ENCODE measurements at regions not wholly inside any gene's neighbourhood (a gene's known extent, or its start where the extent isn't known, plus 50 kb on each side); places are given as distances from the start of the nearest gene placed in this dataset.

- in situ Hi-C loops (cut with MboI; ENCODE audit: low pct_ligation_motif_present in 1 of 4, low pct_unique_long_range_greater_than_20kb in 1 of 4, low sequenced_read_pairs in 3 of 4), result loop anchor here in 3 of 4 donors (25.0 kb wide), 2 partner anchors 680 to 705 kb away; no protein-coding TSS in a partner anchor
- no peak for TF ChIP-seq POLR2A (IDR thresholded peaks at IDR 0.05)
- Histone ChIP-seq H3K4me1 (no peaks in the 10 kb centered on the region), H3K4me3 (no peak overlapping the region), H3K27ac (no peak overlapping the region), H3K36me3 (no peaks in the 10 kb centered on the region), H3K9me3 (no peaks in the 10 kb centered on the region), H3K27me3 (no peaks in the 10 kb centered on the region)
- DNase-seq, result no peak
- WGBS, 2 donors (ENCODE audit: low coverage in 1 of 2), result 86% methylated on average over 1 of the region's 1 CpG
- intact Hi-C loops (cut with DNase I; ENCODE audit: low total_unique reads), result no loop called here
Measured at GRCh38 chr2:213231966-213232365, 52.3 kb upstream of the SPAG16 start.

GRCh38 chr2:213232649-213233437, 51.4 kb upstream of the SPAG16 start:
- DNase-seq, result no peak
- WGBS, 2 donors (ENCODE audit: low coverage in 1 of 2), result 34 to 44% methylated on average over 5 to 8 of the region's 8 CpGs
- no peaks in the 10 kb centered on the region for H3K36me3 ChIP-seq
- in situ Hi-C loops (cut with MboI; ENCODE audit: low pct_ligation_motif_present in 1 of 4, low pct_unique_long_range_greater_than_20kb in 1 of 4, low sequenced_read_pairs in 3 of 4), result loop anchor here in 3 of 4 donors (25.0 kb wide), 2 partner anchors 679 to 704 kb away; no protein-coding TSS in a partner anchor
- no peak overlapping the region for H3K27ac ChIP-seq
- no peaks in the 10 kb centered on the region for H3K9me3 ChIP-seq
- intact Hi-C loops (cut with DNase I; ENCODE audit: low total_unique reads), result no loop called here
- H3K4me1 ChIP-seq, result no peaks in the 10 kb centered on the region
- no peak overlapping the region for H3K4me3 ChIP-seq
- H3K27me3 ChIP-seq, result no peaks in the 10 kb centered on the region
- TF ChIP-seq EP300 (IDR thresholded peaks at IDR 0.05; ENCODE audit: low read depth), result no peak

GRCh38 chr2:213233438-213234330, 50.6 kb upstream of the SPAG16 start:
- Histone ChIP-seq H3K4me3 (no peak overlapping the region), H3K27me3 (no peaks in the 10 kb centered on the region), H3K4me1 (no peaks in the 10 kb centered on the region), H3K27ac (no peak overlapping the region), H3K9me3 (no peaks in the 10 kb centered on the region), H3K36me3 (no peaks in the 10 kb centered on the region)
- TF ChIP-seq CTCF (IDR thresholded peaks at IDR 0.05) (no peak), POLR2AphosphoS5 (IDR thresholded peaks at IDR 0.05) (no peak), EP300 (IDR thresholded peaks at IDR 0.05; ENCODE audit: low read depth) (no peak), POLR2A (IDR thresholded peaks at IDR 0.05) (no peak)
- no peak for DNase-seq
- 37 to 38% methylated on average over 2 of the region's 2 CpGs for WGBS, 2 donors (ENCODE audit: low coverage in 1 of 2)
- in situ Hi-C loops (cut with MboI; ENCODE audit: low pct_ligation_motif_present in 1 of 4, low pct_unique_long_range_greater_than_20kb in 1 of 4, low sequenced_read_pairs in 3 of 4) (loop anchor here in 3 of 4 donors (25.0 kb wide), 2 partner anchors 679 to 704 kb away; no protein-coding TSS in a partner anchor), intact Hi-C loops (cut with DNase I; ENCODE audit: low total_unique reads) (no loop called here)

Measured in transverse colon (tissue), 4 donors.